ENCODE measurements at regions not wholly inside any gene's neighbourhood (a gene's known extent, or its start where the extent isn't known, plus 50 kb on each side); places are given as distances from the start of the nearest gene placed in this dataset.

GRCh38 chr10:124229201-124229988, 136.0 kb upstream of the CHST15 start (continued):
- no peak for TF ChIP-seq CTCF (conservative IDR thresholded peaks at IDR 0.05; ENCODE audit: low read depth in 2 of 2)
- no peak for TF ChIP-seq EZH2phosphoT487 (IDR thresholded peaks at IDR 0.05; ENCODE audit: unreplicated experiment)
- no peak for TF ChIP-seq ZNF331 (CRISPR knock-in tag; IDR thresholded peaks at IDR 0.05; ENCODE audit: low read depth)
- TF ChIP-seq REST (IDR thresholded peaks at IDR 0.05; ENCODE audit: unreplicated experiment), result no peak
- no peak for TF ChIP-seq STAT1 (IDR thresholded peaks at IDR 0.05; ENCODE audit: unreplicated experiment)
- no peak for TF ChIP-seq CREB1 (CRISPR knock-in tag; IDR thresholded peaks at IDR 0.05; ENCODE audit: low read depth)
- no peak for TF ChIP-seq ETS1 (IDR thresholded peaks at IDR 0.05)
- TF ChIP-seq NANOG (IDR thresholded peaks at IDR 0.05; ENCODE audit: borderline replicate concordance), result no peak

GRCh38 chr10:124228471-124228870, 135.1 kb upstream of the CHST15 start:
- H3K9me2 ChIP-seq (ENCODE audit: insufficient read depth), result 0 out of 2 replicates have a peak, but pooled peaks cover 5% of the 10 kb centered on the region
- Mint-ChIP-seq H3K4me1 (no peaks in the 10 kb centered on the region), H3K9me3 (peaks cover 49% of the 10 kb centered on the region), H3K4me3 (no peak overlapping the region), H3K27ac (no peak overlapping the region), H3K36me3 (ENCODE audit: low read depth) (0 out of 3 replicates have a peak, but pooled peaks cover 5% of the 10 kb centered on the region), H3K27me3 (ENCODE audit: insufficient read depth, low read depth, poor library complexity) (peaks cover 6% of the 10 kb centered on the region)
- H3K79me2 ChIP-seq (replicated peaks; ENCODE audit: insufficient read depth), result no peaks in the 10 kb centered on the region
- H3K27ac ChIP-seq (ENCODE audit: low read depth), result no peak overlapping the region
- no peak overlapping the region for H2AFZ ChIP-seq
- H3F3A ChIP-seq (replicated peaks; ENCODE audit: low read depth), result 0 out of 2 replicates have a peak, but pooled peaks cover 4% of the 10 kb centered on the region
- no peak for ATAC-seq
- H3K36me3 ChIP-seq (ENCODE audit: insufficient read depth), result no peaks in the 10 kb centered on the region
- H3K4me1 ChIP-seq (ENCODE audit: insufficient read depth), result no peaks in the 10 kb centered on the region
- DNase-seq (ENCODE audit: low spot score), result no peak
- no peak overlapping the region for H3K4me3 ChIP-seq
- H3K27me3 ChIP-seq (ENCODE audit: insufficient read depth), result no peaks in the 10 kb centered on the region
- no peaks in the 10 kb centered on the region for H4K20me1 ChIP-seq (replicated peaks; ENCODE audit: insufficient read depth)
- H3K4me2 ChIP-seq, result no peak overlapping the region
- TF ChIP-seq EZH2 (IDR thresholded peaks at IDR 0.05; ENCODE audit: low read depth, unreplicated experiment) (no peak), STAT1 (IDR thresholded peaks at IDR 0.05; ENCODE audit: unreplicated experiment) (no peak), JUNB (IDR thresholded peaks at IDR 0.05; ENCODE audit: unreplicated experiment) (no peak), POLR2AphosphoS5 (IDR thresholded peaks at IDR 0.05; ENCODE audit: low read depth) (no peak), EZH2phosphoT487 (IDR thresholded peaks at IDR 0.05; ENCODE audit: unreplicated experiment) (no peak), ZNF462 (CRISPR knock-in tag; IDR thresholded peaks at IDR 0.05) (no peak), CREB1 (CRISPR knock-in tag; IDR thresholded peaks at IDR 0.05; ENCODE audit: low read depth) (no peak)
